CD4-positive, alpha-beta T cell treated with Interleukin-1 beta for 1 hour (primary cell): ENCODE measurements at regions not wholly inside any gene's neighbourhood (a gene's known extent, or its start where the extent isn't known, plus 50 kb on each side); places are given as distances from the start of the nearest gene placed in this dataset.
"Not testable (repeated sequence)": the region's sequence is repeated elsewhere in the genome, so short reads cannot be mapped to it uniquely, and the experiment has no call there.

Source experiments
- DNase-seq, 2 donors: peaks; one replicate each; pipeline ENCODE4 v3.0.0-alpha.2; 2020 to 2022

DNA sequence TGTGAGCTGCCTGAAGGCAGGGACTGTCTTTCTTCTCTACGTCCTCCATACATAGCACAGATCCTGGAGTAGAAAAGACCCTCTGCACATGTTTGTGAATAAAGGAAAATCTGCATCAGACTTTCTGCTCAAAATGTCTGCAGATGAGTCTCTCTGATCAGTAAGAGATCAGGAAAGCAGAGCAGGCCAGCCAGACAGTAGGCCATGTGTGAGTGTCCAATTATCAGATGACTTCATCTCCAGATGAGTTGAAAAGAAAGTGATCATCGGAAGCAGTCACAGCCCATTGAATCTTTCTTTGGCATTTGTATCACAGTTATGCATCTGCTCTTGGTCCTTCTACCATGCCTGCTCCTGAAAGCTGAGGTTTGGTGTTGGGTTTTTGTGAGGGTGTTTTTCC, 298.7 kb upstream of the NCAM1 start:
- no peak for DNase-seq

DNA sequence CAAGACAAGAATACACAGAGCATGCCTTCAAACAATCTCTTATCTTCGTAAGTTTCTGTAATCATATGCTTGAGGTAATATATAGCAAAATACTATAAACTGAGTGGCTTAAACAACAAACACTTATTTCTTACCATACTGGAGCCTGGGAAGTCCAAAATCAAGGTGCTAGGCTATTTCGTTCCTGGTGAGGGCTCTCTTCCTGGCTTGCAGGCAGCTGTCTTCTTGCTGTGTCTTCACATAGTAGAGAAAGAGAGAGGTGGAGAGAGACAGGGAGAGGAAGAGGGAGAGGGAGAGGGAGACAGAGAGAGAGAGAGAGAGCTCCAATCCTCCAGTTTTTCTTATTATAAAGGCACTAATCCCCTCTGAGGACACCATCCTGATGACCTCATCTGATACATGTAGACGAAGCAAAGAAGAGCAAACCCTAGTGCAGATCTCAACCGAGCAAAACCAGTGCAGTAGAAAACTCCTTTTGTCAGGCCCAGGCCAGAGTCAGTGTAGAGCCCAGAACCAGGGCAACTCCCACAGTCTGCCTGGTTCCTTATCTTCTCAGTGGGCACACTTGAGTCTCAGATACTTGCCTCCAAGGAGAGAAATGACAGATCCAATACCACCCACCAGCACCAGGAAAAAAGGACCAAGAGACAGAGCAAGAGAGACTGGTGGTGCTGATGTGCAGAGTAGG, 297.1 kb upstream of the NCAM1 start:
- no peak for DNase-seq

DNA sequence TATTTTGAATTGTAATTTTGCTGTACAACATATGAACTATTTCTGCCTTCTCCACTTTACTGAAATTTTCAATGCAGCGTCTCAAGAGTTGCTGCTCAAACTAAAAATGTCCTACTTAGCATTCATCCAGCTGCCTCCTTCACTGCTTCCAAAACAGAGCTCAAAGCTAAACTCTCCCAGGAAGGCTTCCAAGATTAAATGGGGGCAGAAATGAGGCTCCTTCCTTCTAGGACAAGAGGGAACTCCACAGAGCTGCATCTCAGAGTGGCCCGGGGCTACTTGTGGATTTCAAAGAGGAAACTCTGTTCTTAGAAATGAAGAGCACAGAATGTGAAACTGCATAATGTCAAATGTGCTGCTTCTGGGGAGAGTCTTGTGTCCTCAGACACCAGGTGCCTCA, 295.9 kb upstream of the NCAM1 start:
- DNase-seq: no peak

DNA sequence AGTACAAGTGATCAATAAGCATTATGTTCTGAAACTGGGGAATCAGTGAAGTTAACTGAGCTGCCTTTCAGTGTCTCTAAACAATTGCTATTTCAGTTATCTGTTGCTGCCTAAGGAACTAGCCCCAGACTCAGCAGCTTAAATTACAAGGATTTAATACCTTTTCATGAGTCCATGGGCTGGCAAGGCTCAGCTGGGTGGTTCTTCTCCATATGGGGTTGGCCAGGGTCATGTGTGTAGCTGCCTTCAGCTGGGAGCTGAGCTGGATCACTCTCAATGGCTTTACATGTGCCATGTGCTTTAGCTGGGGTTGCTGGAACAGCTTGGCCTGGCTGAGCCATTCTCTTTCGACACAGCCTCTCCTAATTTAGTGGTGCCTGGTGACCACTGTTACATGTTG, 295.0 kb upstream of the NCAM1 start:
- no peak for DNase-seq

DNA sequence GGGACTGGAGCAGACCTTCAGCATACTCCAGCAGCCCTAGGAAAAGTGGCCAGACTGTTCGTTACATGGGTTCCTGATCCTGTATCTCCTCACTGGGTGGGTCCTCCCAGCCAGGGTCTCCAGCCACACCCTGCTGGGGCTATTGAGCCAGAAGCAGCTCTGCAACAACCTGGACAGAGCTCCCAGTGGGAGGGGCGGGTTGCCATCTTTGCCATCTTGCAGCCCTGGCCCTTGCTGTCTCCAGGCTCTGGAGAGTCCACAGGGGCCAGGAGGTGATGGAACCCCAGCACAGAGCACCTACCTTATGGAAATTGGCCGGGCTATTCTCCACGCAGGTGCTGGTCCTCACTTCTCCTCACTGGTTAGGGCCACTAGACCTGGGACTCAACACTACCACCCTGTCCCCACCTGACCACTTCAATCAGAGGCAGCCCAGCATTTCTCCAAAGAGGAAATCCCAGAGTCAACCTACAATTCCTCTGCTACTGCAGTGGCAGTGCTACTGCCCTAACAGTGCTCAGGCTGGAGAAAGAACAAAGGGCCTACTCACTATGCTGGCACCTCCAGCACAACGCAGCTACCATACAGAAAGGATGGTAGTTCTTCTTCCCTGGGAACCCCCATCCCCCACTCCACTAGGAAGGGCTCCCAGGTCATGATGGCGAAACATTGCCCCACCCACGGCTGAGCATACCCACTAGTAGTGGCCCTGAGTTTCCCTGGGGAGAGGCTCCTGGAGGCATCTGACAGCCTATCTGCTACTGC, 290.2 kb upstream of the NCAM1 start:
- DNase-seq: no peak

DNA sequence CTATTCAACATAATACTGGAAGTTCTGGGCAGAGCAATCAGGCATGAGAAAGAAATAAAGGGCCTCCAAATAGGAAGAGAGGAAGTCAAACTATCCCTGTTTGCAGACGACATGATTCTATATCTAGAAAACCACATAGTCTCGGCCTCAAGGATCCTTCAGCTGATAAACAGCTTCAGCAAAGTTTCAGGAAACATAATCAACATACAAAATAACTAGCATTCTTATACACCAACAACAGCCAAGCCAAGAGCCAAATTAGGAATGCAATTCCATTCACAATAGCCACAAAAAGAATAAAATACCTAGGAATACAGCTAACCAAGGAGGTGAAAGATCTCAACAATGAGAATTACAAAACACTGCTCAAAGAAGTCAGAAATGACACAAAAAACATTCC, 287.8 kb upstream of the NCAM1 start:
- DNase-seq: not testable (repeated sequence)

DNA sequence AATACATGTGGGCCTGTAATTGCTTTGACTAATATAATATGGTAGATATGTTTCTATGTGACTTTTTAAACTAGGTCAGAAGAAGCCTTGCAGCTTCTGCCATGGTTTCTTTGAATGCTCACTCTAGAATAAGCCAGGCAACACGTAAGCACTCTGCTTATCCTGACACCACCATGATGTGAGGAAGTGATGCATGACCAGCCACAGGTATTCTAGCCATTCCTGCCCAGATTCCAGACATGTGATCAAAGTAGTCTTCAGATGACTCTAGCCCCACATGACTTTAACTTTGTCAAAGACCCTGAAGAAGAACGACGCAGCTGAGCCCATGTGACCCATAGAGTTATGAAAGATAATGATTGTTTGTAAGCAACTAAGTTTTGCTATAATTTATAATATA, 276.1 kb upstream of the NCAM1 start:
- no peak for DNase-seq

DNA sequence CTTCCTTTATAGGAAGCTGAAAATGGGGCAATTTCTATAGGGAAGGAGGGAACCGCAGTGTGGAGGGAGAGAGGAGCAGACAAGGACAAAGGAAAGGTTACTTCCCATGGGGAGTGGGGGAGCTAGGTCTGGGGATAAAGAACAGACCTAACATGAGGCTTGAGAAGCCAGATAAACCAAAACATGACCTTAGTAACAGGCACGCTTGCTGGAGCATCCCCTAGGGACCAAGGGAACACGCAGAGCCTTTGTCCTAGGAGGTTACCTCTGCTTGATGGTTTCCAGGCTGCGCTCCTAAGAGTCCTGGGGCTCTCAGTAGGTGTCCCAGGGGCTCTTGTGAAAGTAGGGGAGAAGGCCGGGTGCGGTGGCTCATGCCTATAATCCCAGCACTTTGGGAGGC, 271.4 kb upstream of the NCAM1 start:
- no peak for DNase-seq

DNA sequence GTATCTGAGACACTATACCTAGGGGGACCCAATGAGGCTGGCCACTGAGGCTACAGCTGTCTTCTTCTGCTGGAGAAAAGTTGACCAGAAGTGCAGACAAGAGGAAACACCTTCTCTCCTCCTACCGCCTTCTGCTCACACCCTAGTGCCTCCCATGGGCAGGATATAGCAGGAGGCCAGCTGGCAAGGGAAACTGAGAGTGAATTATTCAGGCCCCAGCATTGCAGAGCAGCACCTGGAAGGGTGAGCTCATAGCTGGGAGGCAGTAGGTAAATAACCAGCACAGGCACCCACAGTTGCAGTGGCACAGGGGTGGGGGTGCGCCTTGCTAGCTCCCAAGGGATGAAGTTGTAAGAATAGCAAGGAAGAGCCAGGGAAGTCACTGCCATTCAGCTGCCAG, 267.4 kb upstream of the NCAM1 start:
- no peak for DNase-seq

DNA sequence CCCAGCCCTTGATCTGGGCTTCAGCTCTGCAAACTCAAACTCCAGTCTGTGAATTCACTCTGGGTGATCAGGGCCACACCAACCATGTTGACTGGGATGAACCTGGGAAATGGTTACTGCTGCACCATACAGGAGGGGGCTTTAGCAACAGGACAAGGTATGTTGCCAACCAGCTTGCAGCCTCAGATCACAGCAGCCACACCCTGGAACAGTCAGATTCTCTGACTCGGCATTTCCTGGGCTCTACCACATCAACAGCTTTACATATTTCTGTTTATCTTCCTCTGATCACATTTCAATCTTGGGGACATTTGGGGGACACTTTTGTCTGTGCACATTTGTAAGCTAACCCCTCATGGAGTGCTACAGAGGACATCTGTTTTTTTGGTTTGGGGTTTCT, 267.0 kb upstream of the NCAM1 start:
- DNase-seq: no peak

DNA sequence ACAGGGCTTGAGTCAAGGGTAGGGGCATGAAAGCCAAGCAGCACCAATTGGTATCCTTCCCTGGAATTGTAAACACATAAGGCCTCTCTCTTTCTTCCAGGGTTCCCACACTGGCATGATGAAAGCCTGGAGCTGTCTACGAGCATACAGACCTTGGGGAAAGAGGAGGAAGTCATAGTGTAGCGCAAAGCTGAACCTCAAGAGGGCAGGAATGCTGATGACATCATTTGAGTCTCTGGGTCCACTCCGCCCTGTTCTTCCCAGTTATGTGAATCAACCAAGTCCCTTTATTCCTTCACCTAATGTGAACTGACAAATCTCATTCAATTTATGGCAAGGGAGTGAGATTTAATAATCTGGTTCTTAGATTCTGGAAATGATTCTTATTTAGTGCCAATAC, 266.4 kb upstream of the NCAM1 start:
- DNase-seq: no peak

DNA sequence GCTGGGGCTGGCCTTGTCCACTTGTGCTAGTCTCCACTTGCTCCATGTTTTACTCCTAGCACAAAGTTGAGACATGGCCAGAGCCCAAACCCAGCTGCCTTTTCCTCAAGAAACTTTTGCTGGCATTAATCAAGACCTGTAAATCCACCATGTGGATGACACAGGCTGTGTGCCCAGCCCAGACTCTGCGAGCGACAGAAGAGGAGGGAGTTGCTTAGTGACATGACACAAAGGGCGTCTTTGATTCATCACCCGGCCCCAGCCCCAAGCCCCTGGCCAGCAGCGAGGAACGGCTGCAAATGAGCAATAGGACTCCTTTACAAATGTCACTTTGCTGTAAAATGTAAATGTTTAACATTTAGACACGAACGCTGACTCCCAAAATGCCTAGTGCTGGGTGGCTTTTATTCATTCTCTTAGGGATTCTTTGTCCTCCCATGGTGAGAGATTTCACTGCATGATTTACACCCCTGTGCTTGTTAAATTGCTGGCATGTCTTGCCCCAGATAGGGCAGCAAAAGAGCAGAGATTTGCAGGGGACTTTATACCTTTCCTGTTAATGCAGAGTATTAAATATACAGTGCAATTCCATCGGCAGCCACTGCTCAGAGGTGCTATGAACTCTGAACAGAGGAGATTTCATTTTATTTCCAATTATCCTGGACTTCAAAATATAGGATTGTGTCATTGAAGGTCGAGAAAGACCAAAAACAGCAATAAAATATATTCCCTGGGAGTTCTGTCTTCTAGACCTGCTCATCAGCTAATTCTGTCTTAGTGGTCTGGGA, 263.6 kb upstream of the NCAM1 start:
- DNase-seq: no peak

DNA sequence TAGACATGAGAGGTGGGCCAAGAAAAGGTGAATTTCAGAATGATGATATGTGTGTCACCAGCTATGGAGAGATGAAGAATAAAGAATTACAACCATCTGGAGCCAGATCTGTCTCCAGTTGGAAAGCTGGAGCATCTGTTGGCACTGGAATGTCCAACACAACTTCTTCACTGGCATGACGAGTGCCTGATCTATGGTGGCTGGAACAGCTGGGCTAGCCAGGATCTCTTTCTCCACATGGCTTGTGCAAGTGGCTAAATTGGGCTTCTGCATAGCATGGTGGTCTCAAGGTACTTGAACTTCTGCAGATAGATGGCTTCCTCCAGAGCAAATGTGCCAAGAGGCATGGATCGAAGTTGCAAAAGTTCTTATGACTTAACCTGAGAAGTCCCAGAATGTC, 256.1 kb upstream of the NCAM1 start:
- DNase-seq: no peak

DNA sequence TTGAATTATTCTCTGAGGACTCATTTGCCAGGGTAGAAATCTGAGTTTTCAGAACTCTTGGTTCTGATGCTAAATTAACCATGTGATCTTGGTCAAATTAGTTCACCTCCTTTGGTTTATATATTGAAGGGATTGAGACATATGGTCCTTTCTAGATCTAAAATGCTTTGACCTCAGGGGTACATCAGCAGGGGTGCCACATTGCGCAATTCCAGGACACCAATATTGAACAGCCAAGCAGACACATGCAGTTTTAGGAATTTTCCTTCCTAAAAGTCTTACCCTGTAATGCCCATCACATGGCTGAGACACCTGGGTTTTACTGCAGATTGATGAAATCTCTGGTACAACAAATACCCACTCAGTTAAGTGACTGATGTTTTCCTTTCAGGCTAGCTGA, 254.4 kb upstream of the NCAM1 start:
- no peak for DNase-seq

DNA sequence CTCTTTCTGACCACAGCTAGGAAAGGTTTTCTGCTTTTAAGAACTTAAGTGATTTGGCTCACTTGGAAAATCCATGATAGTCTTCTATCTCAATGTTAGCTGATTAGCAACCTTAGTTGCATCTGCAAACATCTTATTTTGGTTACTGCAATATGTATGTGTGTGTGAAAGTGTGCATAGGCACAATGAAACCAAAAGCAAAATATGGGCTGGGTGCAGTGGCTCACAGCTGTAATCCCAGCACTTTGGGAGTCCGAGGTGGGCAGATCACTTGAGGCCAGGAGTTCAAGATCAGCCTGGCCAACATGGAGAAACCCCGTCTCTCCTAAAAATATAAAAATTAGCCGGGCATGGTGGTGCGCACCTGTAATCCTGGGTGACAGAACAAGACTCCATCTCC, 246.9 kb upstream of the NCAM1 start:
- DNase-seq: not testable (repeated sequence)

DNA sequence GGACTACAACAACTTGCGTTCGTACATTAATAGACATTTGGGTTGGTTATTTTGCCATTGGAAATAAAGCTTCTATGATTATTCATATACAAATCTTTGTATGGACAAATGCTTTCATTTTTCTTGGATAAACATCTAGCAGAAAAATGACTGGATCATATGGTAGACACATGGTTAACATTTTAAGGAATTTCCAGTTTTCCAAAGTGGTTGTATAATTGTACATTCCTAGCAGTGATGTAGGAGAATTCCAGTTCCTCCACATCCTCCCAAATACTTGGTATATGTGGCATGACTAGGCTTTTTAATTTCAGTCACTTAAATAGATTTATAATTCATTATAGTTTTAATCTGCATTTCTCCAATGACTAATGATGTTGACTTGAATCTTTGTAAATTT, 246.2 kb upstream of the NCAM1 start:
- no peak for DNase-seq

DNA sequence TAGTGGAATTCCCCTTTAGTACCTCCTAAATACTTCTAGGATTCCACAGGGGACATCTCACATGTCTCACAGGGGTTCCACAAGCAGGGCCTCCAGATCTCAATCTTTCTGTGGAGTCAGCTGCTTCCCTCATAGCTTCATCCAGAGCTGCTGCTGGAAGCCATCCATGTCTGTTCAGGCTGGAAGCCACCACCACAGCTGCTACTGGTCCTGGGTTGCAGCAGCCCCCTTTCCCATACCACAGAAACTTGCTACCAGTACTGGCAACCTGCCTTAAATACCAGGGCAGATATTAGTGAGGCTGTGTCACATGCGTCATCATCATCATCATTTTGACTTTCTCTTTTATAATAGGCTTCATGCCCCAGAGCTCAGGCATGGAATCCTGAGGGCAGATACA, 242.7 kb upstream of the NCAM1 start:
- no peak for DNase-seq

DNA sequence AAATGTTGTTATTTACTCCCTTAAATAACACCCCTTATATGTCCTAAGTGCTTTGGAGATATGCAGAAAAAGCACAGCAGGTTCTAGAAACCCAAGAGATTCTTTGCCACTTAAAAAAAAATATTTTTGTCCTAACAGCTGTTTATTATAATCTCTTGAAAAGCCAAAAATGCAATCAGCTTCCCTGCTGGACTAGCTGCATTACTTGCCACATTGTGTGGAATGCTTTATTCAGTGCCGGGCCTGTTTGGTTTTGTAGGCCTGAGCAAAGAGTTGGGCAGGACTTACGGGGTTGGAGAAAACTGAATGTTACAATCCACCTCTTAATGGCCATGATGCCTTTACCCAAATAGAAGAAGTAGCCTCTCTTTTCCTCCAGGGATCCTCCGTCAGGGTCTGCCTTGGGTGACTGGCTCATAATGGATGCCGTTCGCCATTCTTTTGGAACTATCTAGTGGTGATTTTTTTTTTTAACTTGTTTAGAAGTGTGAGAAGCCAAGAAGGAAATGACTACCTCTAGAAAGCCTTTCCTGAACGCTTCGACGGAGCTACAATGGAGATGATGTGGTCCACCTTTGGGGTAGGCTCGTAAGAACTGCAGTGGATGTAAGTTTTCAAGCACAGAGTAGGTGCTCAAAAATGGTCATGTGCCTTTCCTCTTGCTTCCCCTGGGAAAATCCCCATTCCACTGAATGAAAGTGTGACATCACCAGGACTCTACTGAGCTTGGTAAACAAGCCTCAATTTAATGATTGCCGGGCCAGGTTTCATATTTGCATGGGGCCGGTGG, 241.3 kb upstream of the NCAM1 start:
- DNase-seq: no peak

DNA sequence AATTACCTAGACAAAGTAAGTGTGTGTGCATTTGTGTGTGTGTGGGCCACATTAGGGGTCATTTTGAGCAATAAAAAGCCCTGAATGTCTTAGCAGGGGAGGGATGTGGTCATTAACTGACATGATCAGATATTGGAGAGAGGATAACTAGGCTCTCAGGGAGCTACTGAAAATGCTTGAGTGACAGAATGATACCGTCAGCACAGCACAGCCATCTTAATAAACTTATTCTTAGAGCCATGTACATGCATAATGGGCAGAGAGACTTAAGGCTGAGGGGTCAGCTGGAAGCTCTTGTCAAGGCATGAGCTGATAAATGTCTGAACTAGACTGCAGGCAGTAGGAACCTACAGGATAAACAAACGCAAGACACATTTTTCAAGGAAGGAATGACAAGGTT, 239.1 kb upstream of the NCAM1 start:
- DNase-seq: no peak

DNA sequence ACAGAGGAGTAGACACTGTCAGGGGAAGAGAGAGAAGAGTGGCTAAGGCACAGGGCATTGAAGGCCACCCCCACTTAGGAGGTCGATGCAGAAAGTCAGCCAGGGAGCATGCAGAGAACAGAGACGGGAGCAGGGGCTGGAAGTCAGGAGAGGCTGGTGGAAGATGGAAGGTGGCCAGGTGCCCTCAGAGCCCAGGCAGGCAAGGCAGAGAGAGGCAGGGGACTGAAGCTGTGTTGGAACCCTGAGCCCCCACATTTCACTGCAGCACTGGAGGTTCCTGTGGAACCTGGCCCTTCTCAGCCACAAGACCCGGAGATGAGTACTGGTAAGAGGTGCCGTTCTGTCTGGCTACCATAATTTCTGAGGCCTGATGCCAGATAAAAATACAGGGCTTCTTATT, 238.3 kb upstream of the NCAM1 start:
- DNase-seq: no peak

DNA sequence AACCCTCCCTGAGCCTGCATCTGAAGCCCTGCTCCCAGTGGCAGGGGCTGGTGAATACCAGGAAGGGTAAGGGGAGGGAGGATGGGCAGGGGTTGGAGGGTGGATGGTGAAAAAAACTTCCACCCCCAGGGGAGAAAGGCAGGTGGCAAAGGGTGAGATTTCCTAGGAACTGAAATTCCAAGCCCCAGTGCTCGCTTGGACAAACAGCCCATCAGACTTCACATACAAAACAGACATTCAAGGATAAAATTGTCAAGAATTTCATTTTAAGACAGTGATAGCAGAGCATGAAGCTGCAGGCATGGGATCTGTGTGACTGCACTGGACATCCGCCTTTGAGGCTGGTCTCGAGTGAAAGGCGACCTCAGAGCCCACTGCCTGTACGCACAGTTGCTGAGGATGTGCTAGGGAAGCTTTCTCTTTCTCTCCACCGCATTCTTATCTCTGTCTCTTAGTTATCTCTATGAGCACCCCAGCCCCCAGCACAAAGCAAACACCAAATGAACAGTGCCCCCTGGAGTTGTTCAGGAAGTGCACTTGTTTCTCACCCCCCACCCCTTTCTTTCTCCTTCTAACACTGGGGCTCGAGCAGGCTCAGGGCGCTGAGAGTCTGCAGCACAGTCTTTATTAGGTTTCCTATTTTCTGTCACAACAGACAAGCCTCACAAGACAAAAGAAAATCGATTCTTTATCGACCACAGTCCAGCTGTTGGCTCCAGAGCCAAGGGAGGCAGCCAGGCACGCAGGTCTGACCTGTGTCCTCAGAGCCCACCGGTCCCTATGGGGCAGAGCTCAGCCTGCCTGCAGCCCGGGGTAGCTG, 237.3 kb upstream of the NCAM1 start:
- DNase-seq: no peak

DNA sequence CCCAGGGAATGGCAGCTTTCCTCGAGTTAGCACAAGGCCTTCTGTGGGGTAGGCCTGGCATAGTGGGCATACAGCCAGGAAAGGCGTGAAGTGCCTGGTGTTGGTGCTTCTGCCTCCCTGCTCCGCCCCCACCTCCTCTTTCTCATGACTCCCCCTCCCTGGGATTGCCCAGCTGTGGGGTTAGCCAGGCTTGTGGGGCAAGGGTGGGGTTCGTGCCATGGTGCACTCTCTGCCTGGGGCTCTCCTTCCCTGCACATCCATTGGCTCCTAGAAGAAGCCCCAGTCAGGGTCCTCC, 236.8 kb upstream of the NCAM1 start:
- DNase-seq: no peak

DNA sequence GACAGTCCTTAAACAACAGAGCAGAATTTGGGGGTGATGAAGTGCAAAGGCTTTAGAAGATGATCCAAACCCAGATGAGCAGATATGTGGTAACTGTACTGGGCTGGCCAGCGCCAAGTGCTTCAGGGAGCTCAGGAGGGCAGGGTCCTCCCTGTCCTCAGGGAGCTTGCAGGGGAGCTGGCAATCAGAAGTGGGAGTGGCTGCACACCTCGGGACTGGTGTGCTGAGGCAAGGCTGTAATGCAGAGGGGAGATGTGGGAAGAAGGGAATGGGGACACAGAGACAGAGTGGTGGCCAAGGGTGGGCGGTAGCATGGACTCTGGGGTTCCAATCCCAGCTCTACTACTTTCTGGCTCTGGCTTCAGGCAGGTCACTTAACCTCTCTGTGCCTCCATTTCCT, 235.6 kb upstream of the NCAM1 start:
- DNase-seq: no peak
